ENCODE measurements at regions not wholly inside any gene's neighbourhood (a gene's known extent, or its start where the extent isn't known, plus 50 kb on each side); places are given as distances from the start of the nearest gene placed in this dataset.
"Not testable (repeated sequence)": the region's sequence is repeated elsewhere in the genome, so short reads cannot be mapped to it uniquely, and the experiment has no call there.

- no peak for DNase-seq (ENCODE audit: low read depth in 2 of 3, low spot score in 2 of 3)
Observed at GRCh38 chr18:10076502-10077030, 162.8 kb downstream of the VAPA start.

DNA sequence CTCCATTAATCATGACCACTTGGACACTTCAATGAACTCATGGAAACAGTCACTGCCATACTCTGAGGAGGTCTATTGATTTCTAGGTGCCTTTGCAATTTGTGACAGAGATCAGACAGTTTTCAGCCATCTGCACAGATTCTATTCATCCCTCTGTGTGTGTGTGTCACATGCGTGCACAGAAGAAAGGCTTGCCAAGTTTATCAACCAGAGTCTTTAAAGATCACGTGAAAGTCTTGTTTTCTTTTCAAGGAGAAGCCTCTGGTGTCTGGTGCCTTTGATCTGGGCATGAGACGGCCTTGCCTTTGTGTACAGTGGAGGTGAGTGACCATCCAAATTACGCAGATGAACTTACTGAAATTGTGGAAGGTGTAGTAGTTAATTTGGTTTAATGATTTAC, 164.2 kb downstream of the VAPA start:
- DNase-seq (ENCODE audit: low read depth in 2 of 3, low spot score in 2 of 3): no peak

- no peak for DNase-seq (ENCODE audit: low read depth in 2 of 3, low spot score in 2 of 3)
Observed at GRCh38 chr18:10080372-10080771, 166.6 kb downstream of the VAPA start.

DNA sequence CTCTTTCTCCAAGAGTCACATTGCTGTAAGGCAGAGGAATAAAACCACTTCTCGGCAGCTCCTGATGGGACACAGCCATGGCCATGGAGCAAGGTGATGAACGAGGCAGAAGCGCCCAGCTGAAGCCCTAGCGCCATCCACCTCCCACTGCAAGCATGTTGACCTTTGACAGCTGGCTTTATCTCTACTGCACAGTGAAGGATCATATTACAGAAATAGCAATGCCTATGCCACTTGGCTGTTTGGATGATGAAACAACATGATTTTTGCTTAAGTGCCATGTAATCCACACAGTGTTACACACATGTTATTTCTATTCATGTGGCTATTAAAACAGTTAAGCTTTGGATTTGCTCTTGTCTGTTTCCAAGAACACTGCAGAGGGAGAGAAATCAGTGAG, 167.7 kb downstream of the VAPA start:
- DNase-seq (ENCODE audit: low read depth in 2 of 3, low spot score in 2 of 3): no peak

DNA sequence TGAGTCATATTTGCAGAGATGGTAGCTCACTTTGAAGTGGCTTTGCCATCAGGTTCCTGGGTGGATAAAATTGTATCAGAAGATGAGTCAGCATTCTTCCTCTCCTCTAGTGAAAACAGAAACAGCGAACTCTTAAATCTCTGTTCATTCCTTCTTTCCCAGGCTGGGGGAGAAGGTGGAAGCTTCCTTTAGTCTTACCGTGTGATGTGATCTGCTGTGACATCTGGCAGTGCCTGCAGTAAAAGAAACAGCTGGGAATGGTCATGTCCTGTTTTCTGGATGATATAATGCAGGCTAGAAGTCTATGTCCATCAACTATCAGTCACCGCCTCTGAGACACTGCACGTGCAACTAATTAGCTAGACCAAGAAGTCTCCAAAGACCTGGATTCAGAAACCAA, 171.6 kb downstream of the VAPA start:
- DNase-seq (ENCODE audit: low read depth in 2 of 3, low spot score in 2 of 3): no peak

- no peak for DNase-seq (ENCODE audit: low read depth in 2 of 3, low spot score in 2 of 3)
Observed at GRCh38 chr18:10085876-10086275, 172.1 kb downstream of the VAPA start.

- no peak for DNase-seq (ENCODE audit: low read depth in 2 of 3, low spot score in 2 of 3)
Observed at GRCh38 chr18:10086458-10087210, 172.8 kb downstream of the VAPA start.

DNA sequence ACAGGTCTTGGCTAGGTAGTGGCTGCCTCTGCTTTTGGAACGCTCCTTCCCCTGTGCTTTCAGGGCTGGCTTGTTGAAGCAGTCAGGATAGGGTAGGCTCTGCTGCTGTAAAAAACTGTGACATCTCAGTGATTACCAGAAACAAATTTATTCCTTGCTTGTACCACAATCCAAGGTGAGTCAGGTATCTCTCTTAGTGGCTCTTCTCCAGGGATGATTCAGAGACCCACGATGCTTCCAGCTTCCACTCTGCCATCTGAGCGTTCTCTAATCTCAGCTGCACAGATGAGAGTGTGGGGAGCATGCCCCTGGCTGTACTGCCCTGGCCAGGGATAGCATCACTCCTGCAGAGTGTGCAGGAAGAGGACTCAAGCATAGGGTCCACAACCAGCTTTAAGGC, 174.9 kb downstream of the VAPA start:
- DNase-seq (ENCODE audit: low read depth in 2 of 3, low spot score in 2 of 3): no peak

- no peak for DNase-seq (ENCODE audit: low read depth in 2 of 3, low spot score in 2 of 3)
Observed at GRCh38 chr18:10089881-10090280, 176.1 kb downstream of the VAPA start.

DNA sequence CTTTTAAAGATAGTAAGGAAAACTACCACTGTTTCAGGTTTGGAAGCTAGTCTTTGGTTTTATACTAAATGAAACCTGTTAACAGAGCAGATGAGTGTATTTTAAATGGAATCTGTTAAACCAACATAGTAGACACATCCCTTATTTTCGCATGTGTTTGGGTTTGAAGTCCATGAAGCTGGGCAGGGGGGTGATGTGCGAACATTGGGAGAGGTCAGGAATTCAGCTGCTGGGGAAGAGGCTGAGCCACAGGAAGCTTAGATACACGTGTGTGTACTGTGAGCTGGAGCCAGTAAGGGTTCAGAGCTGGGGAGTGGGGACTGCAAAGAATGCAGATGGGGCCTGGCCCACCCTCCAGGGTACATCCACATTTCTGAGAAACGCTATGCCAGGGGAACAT, 176.9 kb downstream of the VAPA start:
- no peak for DNase-seq (ENCODE audit: low read depth in 2 of 3, low spot score in 2 of 3)

DNA sequence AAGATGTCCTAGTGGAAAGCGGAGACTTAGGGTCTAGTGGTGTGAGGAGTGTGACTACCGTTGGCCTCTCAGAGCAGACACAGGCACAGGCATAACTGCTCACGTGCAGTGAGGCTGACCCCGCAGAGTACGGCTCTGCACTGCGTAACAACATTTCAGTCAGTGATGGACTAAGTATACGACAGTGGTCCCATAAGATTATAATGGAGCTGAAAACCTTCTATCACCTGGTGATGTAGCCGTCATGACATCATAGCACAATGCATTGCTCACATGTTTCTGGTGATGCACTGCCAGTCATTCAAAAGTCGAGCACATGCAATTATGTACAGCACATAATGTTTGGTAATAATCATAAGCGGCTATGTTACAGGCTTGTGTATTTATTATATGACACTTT, 179.6 kb downstream of the VAPA start:
- no peak for DNase-seq (ENCODE audit: low read depth in 2 of 3, low spot score in 2 of 3)

- no peak for DNase-seq (ENCODE audit: low read depth in 2 of 3, low spot score in 2 of 3)
Observed at GRCh38 chr18:10094154-10094553, 180.3 kb downstream of the VAPA start.

DNA sequence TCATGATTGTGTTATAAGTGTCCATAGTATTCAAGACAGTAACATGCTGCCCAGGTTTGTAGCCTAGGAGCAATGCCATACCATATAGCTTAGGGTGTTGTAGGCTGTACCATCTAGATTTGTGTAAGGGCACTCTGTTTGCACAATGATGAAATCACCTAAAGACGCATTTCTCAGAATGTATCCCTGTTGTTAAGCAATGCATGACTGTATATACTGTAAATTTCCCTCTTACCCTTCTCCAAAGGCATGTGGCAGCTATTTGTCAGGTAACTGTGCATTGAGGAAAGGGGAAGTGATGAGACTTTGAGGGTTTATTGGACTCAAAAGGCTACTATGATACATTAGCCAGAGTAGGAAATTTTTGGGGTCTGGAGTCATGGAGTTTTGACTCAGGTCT, 180.8 kb downstream of the VAPA start:
- no peak for DNase-seq (ENCODE audit: low read depth in 2 of 3, low spot score in 2 of 3)

DNA sequence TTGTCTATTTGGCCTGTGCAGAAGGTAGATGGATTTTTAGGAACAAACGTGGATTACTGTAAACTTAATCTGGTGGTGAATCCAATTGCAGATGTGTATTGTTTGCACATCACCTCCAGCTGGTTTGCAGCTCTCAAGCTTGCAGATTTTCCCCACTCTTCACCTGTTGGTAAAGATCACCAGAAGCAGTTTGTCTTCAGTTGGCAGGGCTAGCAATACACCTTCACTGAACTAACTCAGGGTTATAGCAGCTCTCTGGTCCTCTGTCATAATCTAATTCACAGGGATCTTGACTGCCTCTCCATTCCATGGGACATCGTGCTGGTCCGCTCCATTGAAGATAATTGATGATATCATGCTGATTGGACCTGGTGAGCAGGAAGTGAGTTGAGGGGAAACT, 181.5 kb downstream of the VAPA start:
- no peak for DNase-seq (ENCODE audit: low read depth in 2 of 3, low spot score in 2 of 3)

DNA sequence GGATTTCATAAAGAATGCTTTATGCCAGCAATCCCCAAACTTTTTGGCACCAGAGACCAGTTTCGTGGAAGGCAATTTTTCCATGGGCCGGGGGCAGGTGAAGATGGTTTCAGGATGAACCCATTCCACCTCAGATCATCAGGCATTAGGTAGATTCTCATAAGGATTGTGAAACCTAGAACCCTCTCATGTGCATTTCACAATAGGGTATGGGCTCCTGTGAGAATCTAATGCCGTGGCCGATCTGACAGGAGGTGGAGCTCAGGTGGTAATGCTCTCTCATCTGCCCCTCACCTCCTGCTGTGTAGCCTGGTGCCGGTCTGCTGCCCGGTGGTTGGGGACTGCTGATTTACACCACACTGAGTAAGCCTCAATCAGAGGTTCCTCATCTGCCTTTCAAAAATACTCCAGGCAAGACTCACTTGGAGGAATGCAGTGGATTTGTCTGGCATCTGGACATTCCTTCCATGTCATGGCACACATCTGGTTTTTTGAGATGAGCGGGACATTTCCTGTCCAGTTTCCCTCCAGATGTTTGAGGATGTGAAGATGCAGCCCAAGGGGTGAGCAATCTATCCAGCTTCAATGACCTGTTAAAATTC, 185.8 kb downstream of the VAPA start:
- no peak for DNase-seq (ENCODE audit: low read depth in 2 of 3, low spot score in 2 of 3)

GRCh38 chr18:10100196-10100595, 186.4 kb downstream of the VAPA start:
- no peak for DNase-seq (ENCODE audit: low read depth in 2 of 3, low spot score in 2 of 3)

DNA sequence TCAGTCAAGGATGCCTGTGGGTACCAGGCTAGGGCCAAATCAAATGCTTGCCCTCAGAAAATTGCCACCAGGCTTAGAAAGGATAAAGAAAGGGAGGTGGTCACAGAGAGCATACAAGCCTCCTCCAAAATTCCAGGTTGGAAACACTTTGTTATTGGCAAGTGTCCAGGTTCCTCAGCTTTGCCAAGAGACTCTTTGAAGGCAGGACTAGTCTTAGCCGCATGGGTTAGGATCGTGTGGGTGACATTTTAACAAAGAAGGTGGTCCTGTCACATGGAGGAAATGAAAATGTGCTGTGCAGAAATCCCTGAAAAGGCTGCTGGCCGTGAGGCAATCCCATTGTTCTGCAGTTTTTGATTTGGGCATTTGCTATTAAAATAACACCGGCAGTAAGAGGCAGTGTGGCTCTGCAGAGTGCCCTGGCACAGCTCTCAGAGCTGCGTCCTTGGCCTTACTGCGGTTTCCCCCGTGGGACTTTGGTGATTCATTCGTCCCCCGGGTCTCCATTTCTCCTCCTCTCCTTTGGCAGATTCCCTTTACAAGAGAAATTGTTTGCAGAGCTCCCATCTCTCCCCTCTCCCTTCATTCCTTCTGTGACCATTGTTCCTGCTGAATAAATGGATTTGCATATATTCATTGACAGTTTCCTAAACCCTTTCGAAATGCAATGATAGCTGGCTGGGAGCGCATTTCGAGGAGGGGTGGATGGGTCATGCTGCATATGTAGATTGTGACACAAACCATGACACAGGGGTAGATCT, 187.3 kb downstream of the VAPA start:
- no peak for DNase-seq (ENCODE audit: low read depth in 2 of 3, low spot score in 2 of 3)

GRCh38 chr18:10101729-10102128, 187.9 kb downstream of the VAPA start:
- no peak for DNase-seq (ENCODE audit: low read depth in 2 of 3, low spot score in 2 of 3)

DNA sequence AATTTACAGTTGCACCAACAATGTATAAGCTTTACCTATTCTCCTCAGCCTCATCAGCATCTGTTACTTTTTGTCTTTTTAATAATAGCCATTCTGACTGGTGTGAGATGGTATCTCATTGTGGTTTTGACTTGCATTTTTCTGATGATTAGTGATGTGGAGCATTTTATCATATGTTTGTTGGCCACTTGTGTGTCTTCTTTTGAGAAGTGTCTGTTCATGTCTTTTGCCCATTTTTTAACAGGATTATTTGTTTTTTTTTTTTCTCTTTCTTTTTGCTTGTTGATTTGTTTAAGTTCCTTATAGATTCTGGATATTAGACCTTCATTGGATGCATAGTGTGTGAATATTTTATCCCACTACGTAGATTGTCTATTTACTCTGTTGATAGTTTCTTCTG, 191.3 kb downstream of the VAPA start:
- DNase-seq (ENCODE audit: low read depth in 2 of 3, low spot score in 2 of 3): not testable (repeated sequence)

DNA sequence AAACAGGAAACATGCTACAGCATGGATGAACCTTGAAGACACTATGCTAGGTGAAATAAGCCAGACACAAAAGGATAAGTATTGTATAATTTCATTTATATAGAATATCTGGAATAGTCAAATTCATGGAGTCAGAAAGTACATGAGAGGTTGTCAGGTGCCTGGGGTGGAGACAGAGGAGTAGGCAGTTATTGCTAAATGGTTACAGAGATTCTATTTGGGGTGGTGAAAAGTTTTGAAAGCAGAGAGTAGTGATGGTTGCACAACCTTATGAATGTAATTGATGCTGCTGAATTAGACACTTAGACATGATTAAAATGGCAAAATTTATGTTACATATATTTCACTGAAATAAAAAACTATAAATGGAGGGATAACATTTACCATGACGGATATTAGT, 197.4 kb downstream of the VAPA start:
- DNase-seq (ENCODE audit: low read depth in 2 of 3, low spot score in 2 of 3): no peak

GRCh38 chr18:10111944-10112343, 198.1 kb downstream of the VAPA start:
- no peak for DNase-seq (ENCODE audit: low read depth in 2 of 3, low spot score in 2 of 3)
